Endothelial cell of umbilical vein (primary cell): ENCODE measurements at regions not wholly inside any gene's neighbourhood (a gene's known extent, or its start where the extent isn't known, plus 50 kb on each side); places are given as distances from the start of the nearest gene placed in this dataset.

Experiments used
- CTCF ChIP-seq, 2 donors: IDR thresholded peaks; 1 replicate in 1 of 2; 2 replicates in 1 of 2; pipeline ENCODE4 v1.5.1; 2011; ENCODE audit warnings: low read length in 2 of 2, mild to moderate bottlenecking in 2 of 2, moderate library complexity in 2 of 2, control low read depth in 1 of 2, inconsistent platforms in 1 of 2, low read depth in 1 of 2; ENCODE audit not compliant: insufficient read depth in 1 of 2; ENCODE audit errors: extremely low read depth in 1 of 2
- EZH2 ChIP-seq: IDR thresholded peaks from 2 replicates; pipeline ENCODE4 v1.6.1; 2012; ENCODE audit warnings: borderline replicate concordance, low read depth, mild to moderate bottlenecking, moderate library complexity, low read length, inconsistent platforms; ENCODE audit not compliant: severe bottlenecking
- FOS ChIP-seq: IDR thresholded peaks from 2 replicates; pipeline ENCODE4 v1.6.1; 2011; ENCODE audit warnings: mild to moderate bottlenecking, low read length, moderate library complexity, borderline replicate concordance; ENCODE audit not compliant: insufficient read depth
- GATA2 ChIP-seq: IDR thresholded peaks from 2 replicates; pipeline ENCODE4 v1.7.0; 2011; ENCODE audit warnings: low read depth, mild to moderate bottlenecking, moderate library complexity, mixed read lengths, low read length; ENCODE audit not compliant: insufficient read length, insufficient read depth
- JUN ChIP-seq: IDR thresholded peaks from 2 replicates; pipeline ENCODE4 v1.6.1; 2011; ENCODE audit warnings: borderline replicate concordance, low read depth; ENCODE audit not compliant: insufficient read length, insufficient read depth
- POLR2A ChIP-seq: IDR thresholded peaks from 2 replicates; pipeline ENCODE4 v1.6.1; 2012; ENCODE audit warnings: low read depth, mild to moderate bottlenecking, control low read depth, low read length
- POLR2AphosphoS5 ChIP-seq: IDR thresholded peaks from 2 replicates; pipeline ENCODE4 v1.6.1; 2012; ENCODE audit warnings: low read depth, mild to moderate bottlenecking, control low read depth, low read length, moderate library complexity; ENCODE audit not compliant: insufficient read depth
- TF ChIP-seq, protein P1 (sequence below): IDR thresholded peaks from 2 replicates; pipeline ENCODE4 v1.6.1; 2011; ENCODE audit not compliant: insufficient read depth, insufficient read length

- no peak for TF ChIP-seq CTCF (IDR thresholded peaks at IDR 0.05; ENCODE audit: extremely low read depth in 1 of 2, insufficient read depth in 1 of 2, low read depth in 1 of 2, low read length in 2 of 2)
- TF ChIP-seq POLR2AphosphoS5, result no peak
- TF ChIP-seq EZH2, result no peak
- no peak for TF ChIP-seq POLR2A
- no peak for TF ChIP-seq FOS
- TF ChIP-seq, protein P1, sequence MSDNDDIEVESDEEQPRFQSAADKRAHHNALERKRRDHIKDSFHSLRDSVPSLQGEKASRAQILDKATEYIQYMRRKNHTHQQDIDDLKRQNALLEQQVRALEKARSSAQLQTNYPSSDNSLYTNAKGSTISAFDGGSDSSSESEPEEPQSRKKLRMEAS, result no peak
- no peak for TF ChIP-seq GATA2
- TF ChIP-seq JUN, result no peak
Measured at GRCh38 chr18:67144329-67144728, 372.2 kb downstream of the DSEL start.
